Mucosa of rectum (tissue), 2 donors: ENCODE measurements at regions not wholly inside any gene's neighbourhood (a gene's known extent, or its start where the extent isn't known, plus 50 kb on each side); places are given as distances from the start of the nearest gene placed in this dataset.

Source experiments
- H3K27ac ChIP-seq, 2 donors: one replicate each; pipeline ENCODE4 v1.7.0; 2013; ENCODE audit warnings: inconsistent platforms in 2 of 2, low read depth in 2 of 2, low read length in 2 of 2
- H3K27me3 ChIP-seq, 2 donors: one replicate each; pipeline ENCODE4 v1.7.0; 2013; ENCODE audit warnings: low read length in 2 of 2; ENCODE audit not compliant: control insufficient read depth in 2 of 2, insufficient read depth in 2 of 2
- H3K36me3 ChIP-seq, 2 donors: one replicate each; pipeline ENCODE4 v1.7.0; 2013; ENCODE audit warnings: low read length in 2 of 2; ENCODE audit not compliant: control insufficient read depth in 2 of 2, insufficient read depth in 2 of 2
- H3K4me1 ChIP-seq, 2 donors: one replicate each; pipeline ENCODE4 v1.7.0; 2013; ENCODE audit warnings: low read length in 2 of 2, mild to moderate bottlenecking in 1 of 2; ENCODE audit not compliant: control insufficient read depth in 2 of 2, insufficient read depth in 2 of 2
- H3K4me3 ChIP-seq, 2 donors: one replicate each; pipeline ENCODE4 v1.7.0; 2013; ENCODE audit warnings: low read length in 2 of 2
- H3K9ac ChIP-seq, 2 donors: one replicate each; pipeline ENCODE4 v1.7.0; 2013; ENCODE audit warnings: low read length in 2 of 2, low read depth in 1 of 2, mild to moderate bottlenecking in 1 of 2
- H3K9me3 ChIP-seq, 2 donors: one replicate each; pipeline ENCODE4 v1.7.0; 2013; ENCODE audit warnings: low read length in 2 of 2; ENCODE audit not compliant: control insufficient read depth in 2 of 2
- donor health status: healthy.
- donor health status: Normal muscosa, but diverticular disease.

DNA sequence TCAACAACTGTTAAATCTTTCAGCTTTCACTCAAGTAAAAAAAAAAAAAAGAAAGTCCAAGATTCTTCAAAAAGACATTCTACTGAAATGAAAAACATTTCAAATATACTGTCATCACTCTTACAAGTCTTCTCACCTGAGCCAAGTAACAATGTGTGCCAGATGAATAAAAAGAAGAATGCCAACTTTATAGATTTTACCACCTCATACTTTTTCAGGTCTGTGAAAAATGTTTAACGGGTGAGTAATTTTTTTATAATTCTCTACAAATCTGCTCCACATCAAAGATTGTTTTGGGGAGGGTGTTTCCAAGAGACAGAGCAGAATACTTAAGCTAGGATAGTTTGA lies 181.0 kb upstream of the BMP4 start:
- Histone ChIP-seq H3K36me3 (no peaks in the 10 kb centered on the region), H3K27me3 (no peaks in the 10 kb centered on the region), H3K4me1 (no peaks in the 10 kb centered on the region), H3K9ac (no peak overlapping the region), H3K9me3 (no peaks in the 10 kb centered on the region), H3K27ac (no peak overlapping the region), H3K4me3 (no peak overlapping the region)

DNA sequence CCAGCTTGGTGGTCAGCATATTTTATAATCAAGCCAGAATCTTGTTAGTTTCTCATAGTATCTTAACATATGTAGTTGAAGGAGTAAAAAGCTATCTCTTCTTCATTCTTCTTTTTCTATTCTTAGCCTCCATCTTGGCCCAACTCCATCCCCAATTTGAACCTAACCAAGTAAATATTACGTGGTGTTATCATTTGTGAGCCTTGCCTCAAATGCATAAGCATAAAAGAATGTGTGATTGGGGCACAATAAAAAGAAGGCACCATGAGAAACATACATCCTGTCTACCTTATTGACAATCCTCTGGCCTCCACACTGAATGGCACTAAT lies 181.4 kb upstream of the BMP4 start:
- H3K9me3 ChIP-seq, result no peaks in the 10 kb centered on the region
- no peaks in the 10 kb centered on the region for H3K27me3 ChIP-seq
- no peak overlapping the region for H3K4me3 ChIP-seq
- no peaks in the 10 kb centered on the region for H3K4me1 ChIP-seq
- no peaks in the 10 kb centered on the region for H3K36me3 ChIP-seq
- H3K27ac ChIP-seq, result no peak overlapping the region
- no peak overlapping the region for H3K9ac ChIP-seq

DNA sequence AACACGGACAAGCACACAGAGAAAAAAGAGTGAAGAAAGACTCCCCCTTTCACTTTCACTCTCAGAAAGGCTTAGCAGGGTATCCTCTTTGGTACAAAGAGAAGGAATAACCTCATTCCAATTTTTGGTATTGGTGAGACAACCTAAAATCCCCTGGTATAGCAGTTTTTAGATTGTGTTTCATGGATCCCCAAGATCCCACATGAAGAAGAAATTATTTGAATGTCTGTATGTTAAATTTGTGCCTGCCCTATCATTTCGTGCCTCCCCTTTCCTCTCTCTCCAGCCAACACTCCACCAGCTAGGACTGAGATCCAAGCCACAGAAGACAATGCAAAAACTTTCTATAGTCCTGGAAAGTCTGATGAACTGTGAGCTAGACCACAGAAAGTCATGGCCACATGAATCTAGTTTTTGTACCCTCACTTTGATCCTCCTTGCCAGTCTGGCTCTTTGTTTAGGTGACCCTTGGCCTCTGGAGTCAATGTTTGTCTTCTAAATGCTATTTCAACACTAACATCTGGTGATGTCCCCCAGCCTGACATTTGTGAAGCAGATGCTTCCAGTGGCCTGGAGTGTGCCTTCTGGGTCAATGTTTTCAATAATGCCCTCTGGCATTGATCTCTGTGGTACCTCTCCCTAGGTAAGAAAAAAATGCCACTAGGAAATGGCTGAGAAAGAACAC lies 181.9 kb upstream of the BMP4 start:
- Histone ChIP-seq H3K9ac (no peak overlapping the region), H3K4me3 (no peak overlapping the region), H3K27me3 (no peaks in the 10 kb centered on the region), H3K9me3 (no peaks in the 10 kb centered on the region), H3K36me3 (no peaks in the 10 kb centered on the region), H3K4me1 (no peaks in the 10 kb centered on the region), H3K27ac (no peak overlapping the region)

DNA sequence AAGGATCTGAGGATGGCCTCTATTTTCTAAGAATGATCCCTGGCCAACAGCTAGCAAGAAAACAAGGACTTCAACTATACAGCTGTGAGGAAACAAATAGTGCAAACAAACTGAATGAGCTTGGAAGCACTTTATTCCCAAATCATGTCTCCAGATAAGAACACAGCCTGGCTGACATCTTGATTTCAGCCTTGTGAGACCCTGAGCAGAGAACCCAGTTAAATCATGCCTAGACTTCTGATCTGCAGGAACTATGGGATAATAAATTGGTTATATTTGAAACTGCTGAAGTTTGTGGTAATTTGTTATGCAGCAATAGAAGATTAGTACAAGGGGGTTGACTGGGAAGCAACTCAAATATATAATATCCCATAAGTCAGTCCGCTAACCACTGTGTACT lies 183.9 kb upstream of the BMP4 start:
- Histone ChIP-seq H3K27ac (no peak overlapping the region), H3K4me1 (no peaks in the 10 kb centered on the region), H3K4me3 (no peak overlapping the region), H3K9ac (no peak overlapping the region), H3K36me3 (no peaks in the 10 kb centered on the region), H3K9me3 (no peaks in the 10 kb centered on the region), H3K27me3 (no peaks in the 10 kb centered on the region)

DNA sequence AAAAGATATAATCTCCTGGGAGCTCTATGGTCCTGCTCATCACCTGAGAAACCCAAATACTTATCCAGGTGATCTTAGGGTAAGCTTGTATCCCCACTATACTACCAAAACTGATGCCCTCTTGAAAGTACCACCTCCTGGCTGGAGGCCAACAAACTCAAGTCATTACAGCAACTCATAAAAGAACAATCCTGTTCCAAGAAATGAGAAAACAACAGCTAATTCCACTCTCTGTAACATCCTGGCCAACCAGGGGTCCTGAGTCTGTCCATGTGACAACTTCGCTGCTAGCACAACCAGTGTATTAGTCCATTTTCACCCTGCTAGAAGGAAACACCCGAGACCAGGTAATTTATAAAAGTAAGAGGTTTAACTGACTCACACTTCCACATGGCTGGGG lies 190.0 kb upstream of the BMP4 start:
- Histone ChIP-seq H3K27me3 (no peaks in the 10 kb centered on the region), H3K9ac (no peak overlapping the region), H3K4me3 (no peak overlapping the region), H3K9me3 (no peaks in the 10 kb centered on the region), H3K4me1 (no peaks in the 10 kb centered on the region), H3K27ac (no peak overlapping the region), H3K36me3 (no peaks in the 10 kb centered on the region)

DNA sequence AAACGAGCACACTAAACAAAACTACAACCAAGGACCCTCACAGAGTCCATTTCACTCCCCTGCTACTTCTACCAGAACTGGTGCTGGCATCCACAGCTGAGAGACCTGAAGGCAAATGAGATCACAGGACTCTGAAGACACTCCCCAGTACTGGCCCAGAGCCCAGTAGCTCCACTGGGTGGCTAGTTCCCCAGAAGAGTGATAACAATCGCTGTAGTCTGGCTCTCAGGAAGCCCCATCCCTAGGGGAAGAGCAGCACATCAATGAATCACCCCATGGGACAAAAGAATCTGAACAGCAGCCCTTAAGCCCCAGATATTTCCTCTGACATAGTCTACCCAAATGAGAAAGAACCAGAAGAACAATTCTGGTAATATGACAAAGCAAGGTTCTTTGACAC lies 190.7 kb upstream of the BMP4 start:
- Histone ChIP-seq H3K27me3 (no peaks in the 10 kb centered on the region), H3K27ac (no peak overlapping the region), H3K4me3 (no peak overlapping the region), H3K9ac (no peak overlapping the region), H3K4me1 (no peaks in the 10 kb centered on the region), H3K9me3 (no peaks in the 10 kb centered on the region), H3K36me3 (no peaks in the 10 kb centered on the region)

DNA sequence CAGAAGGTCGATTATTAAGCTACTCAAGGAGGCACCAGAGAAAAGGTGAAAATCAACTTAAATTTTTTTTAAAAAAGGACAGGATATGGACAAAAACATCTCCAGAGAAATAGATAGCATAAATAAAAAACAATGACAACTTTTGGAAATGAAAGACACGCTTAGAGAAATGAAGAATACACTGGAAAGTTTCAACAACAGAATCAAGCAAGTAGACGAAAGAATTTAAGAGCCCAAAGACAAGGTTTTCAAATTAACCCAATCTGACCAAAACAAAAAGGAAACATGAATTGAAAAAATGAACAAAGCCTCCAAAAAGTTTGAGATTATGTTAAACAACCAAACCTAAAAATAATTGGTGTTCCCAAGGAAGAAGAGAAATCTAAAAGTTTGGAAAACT lies 191.1 kb upstream of the BMP4 start:
- Histone ChIP-seq H3K27me3 (no peaks in the 10 kb centered on the region), H3K4me3 (no peak overlapping the region), H3K36me3 (no peaks in the 10 kb centered on the region), H3K27ac (no peak overlapping the region), H3K4me1 (no peaks in the 10 kb centered on the region), H3K9ac (no peak overlapping the region), H3K9me3 (no peaks in the 10 kb centered on the region)

DNA sequence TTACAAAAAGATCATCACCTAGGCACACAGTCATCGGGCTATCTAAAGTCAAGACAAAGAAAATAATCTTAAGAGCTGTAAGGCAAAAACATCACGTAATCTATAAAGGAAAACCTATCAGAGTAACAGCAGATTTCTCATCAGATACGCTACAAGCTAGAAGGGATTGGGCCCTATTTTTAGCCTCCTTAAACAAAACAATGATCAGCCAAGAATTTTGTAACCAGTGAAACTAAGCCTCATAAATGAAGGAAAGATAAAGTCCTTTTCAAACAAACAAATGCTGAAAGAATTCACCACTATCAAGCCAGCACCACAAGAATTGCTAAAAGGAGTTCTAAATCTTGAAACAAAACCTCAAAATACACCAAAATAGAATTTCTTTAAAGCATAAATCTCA lies 191.6 kb upstream of the BMP4 start:
- Histone ChIP-seq H3K36me3 (no peaks in the 10 kb centered on the region), H3K9me3 (no peaks in the 10 kb centered on the region), H3K4me3 (no peak overlapping the region), H3K27ac (no peak overlapping the region), H3K9ac (no peak overlapping the region), H3K27me3 (no peaks in the 10 kb centered on the region), H3K4me1 (no peaks in the 10 kb centered on the region)

DNA sequence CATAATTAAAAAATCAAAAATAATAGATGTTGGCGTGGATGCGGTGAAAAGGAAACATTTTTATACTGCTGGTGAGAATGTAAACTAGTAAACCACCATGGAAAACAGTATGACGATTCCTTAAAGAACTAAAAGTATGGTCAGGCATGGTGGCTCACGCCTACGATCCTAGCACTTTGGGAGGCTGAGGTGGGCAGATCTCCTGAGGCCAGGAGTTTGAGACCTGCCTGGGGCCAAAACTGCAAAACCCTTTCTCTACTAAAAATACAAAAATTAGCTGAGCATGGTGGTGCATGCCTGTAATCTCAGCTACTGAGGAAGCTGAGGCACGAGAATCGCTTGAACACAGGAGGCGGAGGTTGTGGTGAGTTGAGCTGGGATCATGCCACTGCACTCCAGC lies 195.7 kb upstream of the BMP4 start:
- H3K9me3 ChIP-seq, result no peaks in the 10 kb centered on the region
- no peaks in the 10 kb centered on the region for H3K36me3 ChIP-seq
- H3K27ac ChIP-seq, result no peak overlapping the region
- H3K9ac ChIP-seq, result no peak overlapping the region
- H3K4me3 ChIP-seq, result no peak overlapping the region
- no peaks in the 10 kb centered on the region for H3K4me1 ChIP-seq
- H3K27me3 ChIP-seq, result no peaks in the 10 kb centered on the region

DNA sequence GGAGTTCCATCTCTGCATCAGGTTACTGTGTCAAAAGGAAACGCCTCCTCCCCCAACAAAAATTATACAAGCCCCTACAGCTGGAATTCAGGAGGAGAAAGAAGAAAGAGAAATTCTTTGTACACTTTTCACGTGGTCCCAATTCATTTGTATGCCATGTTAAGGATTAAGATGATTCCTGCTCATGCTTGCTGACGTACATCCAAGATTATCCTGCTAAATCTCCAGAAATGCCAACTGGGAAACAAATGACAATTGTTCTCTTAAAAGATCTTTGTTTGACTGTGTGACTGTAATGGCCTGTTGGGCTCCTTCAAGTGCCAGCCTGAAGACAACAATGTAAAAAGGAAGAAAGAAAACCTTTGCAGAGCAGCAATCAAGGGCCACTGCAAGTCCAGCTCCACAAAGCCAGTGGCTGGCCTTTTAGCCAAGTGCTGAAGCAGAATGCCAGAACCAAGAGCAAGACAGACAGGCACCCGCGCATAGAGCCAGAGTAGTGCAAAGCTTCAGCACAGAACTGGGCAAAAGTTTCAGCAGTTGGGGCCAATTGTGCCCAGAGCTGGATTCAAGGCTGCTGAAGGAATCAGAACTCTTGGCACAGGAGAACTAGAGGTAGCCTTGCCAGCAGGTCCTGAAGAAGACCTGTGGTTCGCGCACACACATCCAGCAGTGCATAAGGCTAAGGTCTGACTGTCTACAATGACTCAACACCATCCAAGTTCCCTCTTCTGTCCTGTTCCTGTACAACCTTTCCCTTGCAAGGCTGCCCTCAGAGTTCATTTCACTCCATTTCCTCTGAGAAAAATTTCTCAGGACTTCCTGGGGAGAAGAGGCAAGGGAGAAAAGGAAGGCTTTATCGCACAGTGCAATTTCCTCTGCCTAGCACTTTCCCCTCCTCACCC lies 209.7 kb upstream of the BMP4 start:
- Histone ChIP-seq H3K27ac (no peak overlapping the region), H3K36me3 (no peaks in the 10 kb centered on the region), H3K9me3 (no peaks in the 10 kb centered on the region), H3K27me3 (no peaks in the 10 kb centered on the region), H3K4me1 (peaks cover 0 to 5% of the 10 kb centered on the region in 2 donors), H3K4me3 (no peak overlapping the region), H3K9ac (no peak overlapping the region)
